ENCODE measurements at regions not wholly inside any gene's neighbourhood (a gene's known extent, or its start where the extent isn't known, plus 50 kb on each side); places are given as distances from the start of the nearest gene placed in this dataset.

- intact Hi-C loops (cut with micrococcal nuclease) = loop anchor here (1.0 to 10.0 kb wide), 2 partner anchors 601 to 931 kb away; no protein-coding TSS in a partner anchor
- in situ Hi-C loops (cut with MboI; ENCODE audit: low sequenced_read_pairs) = no loop called here
These were observed 103.7 kb downstream of the ATPSCKMT start for GRCh38 chr5:10145923-10146401.

More at GRCh38 chr5:10145923-10146401, 103.7 kb downstream of the ATPSCKMT start:
- Histone ChIP-seq H2AK9ac (replicated peaks; ENCODE audit: low read depth, low read length, poor library complexity) (peak overlapping the region; percentile 55), H3K14ac (replicated peaks; ENCODE audit: low read depth, low read length) (no peak overlapping the region), H4K5ac (ENCODE audit: low read depth, low read length) (no peak overlapping the region), H3K9me3 (ENCODE audit: control insufficient read depth, insufficient read depth, low read length) (no peaks in the 10 kb centered on the region), H3K23ac (ENCODE audit: low read depth, low read length) (no peak overlapping the region), H2BK5ac (ENCODE audit: low read depth, low read length, poor library complexity, severe bottlenecking) (no peak overlapping the region), H3K36me3 (ENCODE audit: control insufficient read depth, insufficient read depth, low read length) (no peaks in the 10 kb centered on the region), H3K27ac (ENCODE audit: insufficient read depth, low read length) (no peak overlapping the region), H3K4me3 (ENCODE audit: insufficient read depth, low read depth, low read length) (no peak overlapping the region), H2BK20ac (ENCODE audit: low read depth, low read length) (no peak overlapping the region), H2BK120ac (ENCODE audit: low read depth, low read length) (no peak overlapping the region), H3K18ac (ENCODE audit: low read depth, low read length) (no peak overlapping the region), H3K4me1 (ENCODE audit: control insufficient read depth, insufficient read depth, low read length) (no peaks in the 10 kb centered on the region), H2AFZ (replicated peaks; ENCODE audit: low read length, poor library complexity) (no peak overlapping the region), H3K27me3 (ENCODE audit: control insufficient read depth, insufficient read depth, low read length) (no peaks in the 10 kb centered on the region; the same call in 1 of the 2 replicates), H3K4ac (ENCODE audit: low read depth, low read length) (no peak overlapping the region), H3K56ac (ENCODE audit: extremely low read depth, insufficient read depth, low read length) (no peak overlapping the region), H3K9ac (ENCODE audit: low read depth, low read length) (no peak overlapping the region), H2AK5ac (ENCODE audit: low read depth, low read length) (no peak overlapping the region; the same call in 1 of the 2 replicates), H3K79me1 (ENCODE audit: low read depth in 1 of 2, low read length in 2 of 2) (no peaks in the 10 kb centered on the region), H4K20me1 (ENCODE audit: insufficient read depth, low read length) (no peaks in the 10 kb centered on the region), H3K9me1 (ENCODE audit: insufficient read depth, low read length) (no peaks in the 10 kb centered on the region), H4K8ac (ENCODE audit: low read depth in 2 of 2, low read length in 2 of 2) (no peak overlapping the region), H3K4me2 (ENCODE audit: low read depth, low read length) (no peak overlapping the region), H2BK15ac (ENCODE audit: low read depth, low read length) (no peak overlapping the region), H4K91ac (ENCODE audit: insufficient read depth, low read depth, low read length) (no peak overlapping the region)
- peak; percentile 66 for DNase-seq
- ChIA-PET POLR2A (ENCODE audit: unreplicated experiment) (no interaction called here), CTCF (interaction anchor here (0.7 kb wide), 1 partner anchor 430 kb away, joined by 3 read pairs; no protein-coding TSS in a partner anchor)
- no TSS peak for BruUV-seq (replicated peaks)
- peak; percentile 71 for ATAC-seq (ENCODE audit: low read depth)
- dilution Hi-C loops (cut with HindIII; ENCODE audit: low sequenced_read_pairs, unreplicated experiment) = no loop called here
- no CpG with 5 or more reads among the region's 6 CpGs for WGBS, 2 experiments (ENCODE audit: extremely low coverage in 2 of 2, insufficient read length in 1 of 2)
- TF ChIP-seq CTCF (conservative IDR thresholded peaks at IDR 0.05; ENCODE audit: low read depth, low read length) = peak; percentile 55
- TF ChIP-seq SMC3 (IDR thresholded peaks at IDR 0.05; ENCODE audit: low read depth, low read length) = peak; percentile 61
- TF ChIP-seq CEBPB (IDR thresholded peaks at IDR 0.05; ENCODE audit: low read depth, low read length) = peak; percentile 90
- TF ChIP-seq RAD21 (IDR thresholded peaks at IDR 0.05; ENCODE audit: low read length) = peak; percentile 65
- no peak for TF ChIP-seq POLR2A (IDR thresholded peaks at IDR 0.05; ENCODE audit: low read depth, low read length)

All from IMR-90 (cell line).